ENCODE measurements at regions not wholly inside any gene's neighbourhood (a gene's known extent, or its start where the extent isn't known, plus 50 kb on each side); places are given as distances from the start of the nearest gene placed in this dataset.

DNA sequence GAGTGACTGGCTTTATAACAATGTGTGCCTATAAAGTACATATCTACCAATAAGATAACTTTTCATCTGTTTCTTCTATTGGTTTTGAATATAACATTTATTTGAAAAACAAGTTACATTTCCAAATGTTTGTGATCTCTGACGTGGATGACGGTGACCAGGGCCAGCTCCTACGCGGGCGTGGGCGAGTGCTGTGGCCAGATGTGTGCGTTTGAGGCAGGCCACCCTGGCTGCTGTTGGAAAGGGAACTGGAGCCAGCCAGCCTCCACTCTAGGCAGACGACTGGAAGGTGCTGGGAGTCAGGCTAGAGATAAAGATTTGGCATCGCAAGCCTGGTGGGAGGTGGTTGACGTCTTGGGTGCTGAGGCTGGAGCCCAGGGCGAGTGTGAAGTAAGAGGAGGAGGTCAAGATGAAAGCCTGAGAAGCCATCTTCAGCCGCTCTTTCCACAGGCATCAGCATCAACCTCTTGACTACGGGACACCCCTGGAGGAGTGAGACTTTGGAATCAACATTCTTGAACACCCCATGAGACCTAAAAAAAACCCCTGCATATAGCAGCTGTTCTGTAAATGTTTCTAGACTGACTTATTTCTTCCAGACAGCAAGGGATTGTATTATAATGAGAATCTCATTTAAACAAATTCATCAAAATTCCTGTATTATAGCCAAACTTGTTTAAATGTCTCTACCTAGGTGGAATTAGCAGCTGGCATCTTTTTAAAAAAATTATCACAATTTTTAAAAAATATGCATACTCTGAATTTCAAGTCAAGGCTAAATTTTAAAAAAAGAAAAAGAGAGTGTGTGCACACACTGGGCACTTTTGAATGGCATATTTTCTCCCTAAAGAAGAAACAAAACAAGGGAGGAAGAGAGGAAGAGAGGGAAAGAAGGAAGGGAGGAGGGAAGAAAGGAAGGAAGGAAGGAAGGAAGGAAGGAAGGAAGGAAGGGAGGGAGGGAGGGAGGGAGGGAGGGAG, 112.5 kb upstream of the SLC44A3 start:
- TF ChIP-seq POLR2AphosphoS5 (IDR thresholded peaks at IDR 0.05; ENCODE audit: low read depth, low read length): no peak
- TF ChIP-seq, protein P1, sequence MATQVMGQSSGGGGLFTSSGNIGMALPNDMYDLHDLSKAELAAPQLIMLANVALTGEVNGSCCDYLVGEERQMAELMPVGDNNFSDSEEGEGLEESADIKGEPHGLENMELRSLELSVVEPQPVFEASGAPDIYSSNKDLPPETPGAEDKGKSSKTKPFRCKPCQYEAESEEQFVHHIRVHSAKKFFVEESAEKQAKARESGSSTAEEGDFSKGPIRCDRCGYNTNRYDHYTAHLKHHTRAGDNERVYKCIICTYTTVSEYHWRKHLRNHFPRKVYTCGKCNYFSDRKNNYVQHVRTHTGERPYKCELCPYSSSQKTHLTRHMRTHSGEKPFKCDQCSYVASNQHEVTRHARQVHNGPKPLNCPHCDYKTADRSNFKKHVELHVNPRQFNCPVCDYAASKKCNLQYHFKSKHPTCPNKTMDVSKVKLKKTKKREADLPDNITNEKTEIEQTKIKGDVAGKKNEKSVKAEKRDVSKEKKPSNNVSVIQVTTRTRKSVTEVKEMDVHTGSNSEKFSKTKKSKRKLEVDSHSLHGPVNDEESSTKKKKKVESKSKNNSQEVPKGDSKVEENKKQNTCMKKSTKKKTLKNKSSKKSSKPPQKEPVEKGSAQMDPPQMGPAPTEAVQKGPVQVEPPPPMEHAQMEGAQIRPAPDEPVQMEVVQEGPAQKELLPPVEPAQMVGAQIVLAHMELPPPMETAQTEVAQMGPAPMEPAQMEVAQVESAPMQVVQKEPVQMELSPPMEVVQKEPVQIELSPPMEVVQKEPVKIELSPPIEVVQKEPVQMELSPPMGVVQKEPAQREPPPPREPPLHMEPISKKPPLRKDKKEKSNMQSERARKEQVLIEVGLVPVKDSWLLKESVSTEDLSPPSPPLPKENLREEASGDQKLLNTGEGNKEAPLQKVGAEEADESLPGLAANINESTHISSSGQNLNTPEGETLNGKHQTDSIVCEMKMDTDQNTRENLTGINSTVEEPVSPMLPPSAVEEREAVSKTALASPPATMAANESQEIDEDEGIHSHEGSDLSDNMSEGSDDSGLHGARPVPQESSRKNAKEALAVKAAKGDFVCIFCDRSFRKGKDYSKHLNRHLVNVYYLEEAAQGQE (IDR thresholded peaks at IDR 0.05; ENCODE audit: insufficient read depth in 1 of 2, low read depth in 2 of 2, low read length in 2 of 2): no peak
- no peak for TF ChIP-seq TAF1 (IDR thresholded peaks at IDR 0.05; ENCODE audit: borderline replicate concordance, insufficient read depth, low read length)
- no peak for TF ChIP-seq FOXP2 (optimal IDR thresholded peaks at IDR 0.05; ENCODE audit: borderline replicate concordance, extremely low read depth, extremely low read length, insufficient read depth)
- TF ChIP-seq SIN3A (IDR thresholded peaks at IDR 0.05; ENCODE audit: borderline replicate concordance, insufficient read depth, low read length): no peak

DNA sequence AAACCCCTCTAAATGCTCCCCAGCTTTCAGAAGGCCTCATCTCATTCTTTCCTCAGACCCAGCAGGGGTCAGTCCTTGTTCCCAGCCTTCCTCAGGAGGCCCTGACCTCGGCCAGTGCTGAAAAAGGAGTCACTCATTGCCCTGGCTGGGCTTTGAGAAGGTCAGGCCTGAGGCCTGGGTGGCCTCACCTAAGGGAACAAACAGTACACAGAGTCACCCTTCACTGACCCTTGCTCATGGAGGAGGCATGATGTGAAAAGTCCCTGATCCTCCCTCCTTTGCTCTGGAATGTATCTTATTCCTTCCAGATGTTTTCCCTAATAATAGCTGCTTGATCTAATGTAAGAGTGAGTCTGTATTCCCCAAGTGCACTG, 117.7 kb upstream of the SLC44A3 start:
- TF ChIP-seq FOXP2 (optimal IDR thresholded peaks at IDR 0.05; ENCODE audit: borderline replicate concordance, extremely low read depth, extremely low read length, insufficient read depth) (no peak), POLR2AphosphoS5 (IDR thresholded peaks at IDR 0.05; ENCODE audit: low read depth, low read length) (no peak), SIN3A (IDR thresholded peaks at IDR 0.05; ENCODE audit: borderline replicate concordance, insufficient read depth, low read length) (no peak), TAF1 (IDR thresholded peaks at IDR 0.05; ENCODE audit: borderline replicate concordance, insufficient read depth, low read length) (no peak)
- TF ChIP-seq, protein P1 (IDR thresholded peaks at IDR 0.05; ENCODE audit: insufficient read depth in 1 of 2, low read depth in 2 of 2, low read length in 2 of 2): no peak

DNA sequence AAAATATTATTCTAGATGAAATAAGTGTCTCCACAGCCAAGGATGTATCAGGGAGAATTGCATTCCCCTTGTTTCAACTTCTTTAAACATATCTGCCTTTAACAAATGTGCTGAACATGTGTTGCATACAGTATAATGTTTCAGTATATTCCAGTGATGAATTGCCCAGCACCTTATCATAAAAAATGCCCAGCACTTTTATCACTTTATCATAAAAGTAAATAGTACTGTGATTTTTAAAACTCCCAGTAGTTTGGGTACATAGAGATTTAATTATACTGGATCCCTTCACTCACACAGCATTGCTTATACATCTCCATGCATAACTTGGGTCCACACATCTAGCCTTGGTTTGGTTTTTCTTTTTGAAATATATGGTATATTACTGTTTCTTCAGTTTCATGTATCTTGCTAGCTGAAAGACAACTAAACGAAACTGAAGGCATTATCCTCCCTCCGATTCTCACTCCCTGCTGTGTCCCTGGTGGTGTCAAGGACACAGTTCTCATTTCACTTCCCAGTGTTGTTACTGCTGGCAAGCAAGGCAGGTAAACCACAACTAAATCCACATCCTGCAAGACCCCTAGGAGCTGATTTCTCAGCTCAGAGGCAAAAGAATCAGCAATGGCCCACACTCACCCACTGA, 118.2 kb upstream of the SLC44A3 start:
- TF ChIP-seq POLR2AphosphoS5 (IDR thresholded peaks at IDR 0.05; ENCODE audit: low read depth, low read length) (no peak), TAF1 (IDR thresholded peaks at IDR 0.05; ENCODE audit: borderline replicate concordance, insufficient read depth, low read length) (no peak)
- TF ChIP-seq, protein P1 (IDR thresholded peaks at IDR 0.05; ENCODE audit: insufficient read depth in 1 of 2, low read depth in 2 of 2, low read length in 2 of 2): no peak

DNA sequence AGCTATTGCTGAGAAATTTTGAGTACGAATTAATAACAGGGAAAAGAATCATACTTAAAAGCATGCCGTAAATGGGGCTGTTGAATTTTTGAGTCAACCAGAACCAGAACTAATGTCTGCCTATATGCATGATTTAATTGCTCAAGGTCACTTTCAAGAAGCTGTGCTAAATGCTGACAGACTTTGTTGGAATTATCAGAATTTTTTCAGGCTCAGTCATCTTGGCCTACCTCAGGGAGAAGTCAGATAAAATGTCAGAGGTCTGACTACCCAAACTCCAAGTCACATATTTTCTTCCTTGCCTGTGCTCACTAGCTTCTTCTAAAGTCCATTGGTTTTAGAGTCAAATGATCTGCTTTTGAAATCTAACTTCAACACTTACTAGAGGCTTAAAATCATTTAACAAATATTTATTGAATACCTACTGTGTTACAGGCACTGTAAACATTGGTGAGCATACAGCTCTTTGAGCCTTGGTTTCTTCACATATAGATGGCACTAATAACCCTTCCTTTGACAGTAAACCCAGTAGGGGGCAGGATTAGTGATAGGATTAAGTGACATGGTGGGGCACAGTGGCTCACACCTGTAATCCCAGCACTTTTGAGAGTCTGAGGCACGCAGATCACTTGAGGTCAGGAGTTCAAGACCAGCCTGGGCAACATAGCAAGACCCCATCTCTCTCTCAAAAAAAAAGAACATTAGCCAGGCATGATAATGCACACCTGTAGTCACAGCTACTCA, 121.2 kb upstream of the SLC44A3 start:
- TF ChIP-seq SIN3A (IDR thresholded peaks at IDR 0.05; ENCODE audit: borderline replicate concordance, insufficient read depth, low read length) (no peak), POLR2AphosphoS5 (IDR thresholded peaks at IDR 0.05; ENCODE audit: low read depth, low read length) (no peak), FOXP2 (optimal IDR thresholded peaks at IDR 0.05; ENCODE audit: borderline replicate concordance, extremely low read depth, extremely low read length, insufficient read depth) (no peak), TAF1 (IDR thresholded peaks at IDR 0.05; ENCODE audit: borderline replicate concordance, insufficient read depth, low read length) (no peak)
- TF ChIP-seq, protein P1 (IDR thresholded peaks at IDR 0.05; ENCODE audit: insufficient read depth in 1 of 2, low read depth in 2 of 2, low read length in 2 of 2): no peak
